ENCODE measurements at regions not wholly inside any gene's neighbourhood (a gene's known extent, or its start where the extent isn't known, plus 50 kb on each side); places are given as distances from the start of the nearest gene placed in this dataset.

DNA sequence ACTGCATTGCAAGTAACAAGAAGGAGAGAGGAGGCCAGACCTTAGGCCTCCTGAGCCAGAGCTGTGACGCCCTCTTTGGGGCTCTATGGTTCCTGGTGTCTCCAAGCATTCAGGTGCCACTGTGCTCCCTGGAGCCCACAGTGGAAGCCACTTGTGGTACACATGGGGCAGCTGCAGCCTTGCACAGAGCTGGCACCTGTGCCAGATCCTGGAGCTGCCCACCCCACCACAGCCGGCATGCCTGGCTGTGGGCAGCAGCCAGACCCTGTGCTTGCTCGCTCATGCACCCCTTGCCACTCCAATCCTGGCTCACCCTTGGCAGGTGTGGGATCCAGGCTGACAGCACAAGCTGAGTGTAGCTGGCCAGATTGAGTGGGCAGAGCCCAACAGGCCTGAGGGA is 173.8 kb upstream of the SMIM30 start (continued):
- TF ChIP-seq GLIS3 (CRISPR knock-in tag; IDR thresholded peaks at IDR 0.05) (no peak), CSDC2 (CRISPR knock-in tag; IDR thresholded peaks at IDR 0.05) (no peak), TOX (CRISPR knock-in tag; IDR thresholded peaks at IDR 0.05; ENCODE audit: borderline replicate concordance) (no peak), SNAI2 (CRISPR knock-in tag; IDR thresholded peaks at IDR 0.05) (no peak)
- TF ChIP-seq, protein P1, sequence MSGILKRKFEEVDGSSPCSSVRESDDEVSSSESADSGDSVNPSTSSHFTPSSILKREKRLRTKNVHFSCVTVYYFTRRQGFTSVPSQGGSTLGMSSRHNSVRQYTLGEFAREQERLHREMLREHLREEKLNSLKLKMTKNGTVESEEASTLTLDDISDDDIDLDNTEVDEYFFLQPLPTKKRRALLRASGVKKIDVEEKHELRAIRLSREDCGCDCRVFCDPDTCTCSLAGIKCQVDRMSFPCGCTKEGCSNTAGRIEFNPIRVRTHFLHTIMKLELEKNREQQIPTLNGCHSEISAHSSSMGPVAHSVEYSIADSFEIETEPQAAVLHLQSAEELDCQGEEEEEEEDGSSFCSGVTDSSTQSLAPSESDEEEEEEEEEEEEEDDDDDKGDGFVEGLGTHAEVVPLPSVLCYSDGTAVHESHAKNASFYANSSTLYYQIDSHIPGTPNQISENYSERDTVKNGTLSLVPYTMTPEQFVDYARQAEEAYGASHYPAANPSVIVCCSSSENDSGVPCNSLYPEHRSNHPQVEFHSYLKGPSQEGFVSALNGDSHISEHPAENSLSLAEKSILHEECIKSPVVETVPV (CRISPR knock-in tag; IDR thresholded peaks at IDR 0.05), result no peak
- TF ChIP-seq, protein P2, sequence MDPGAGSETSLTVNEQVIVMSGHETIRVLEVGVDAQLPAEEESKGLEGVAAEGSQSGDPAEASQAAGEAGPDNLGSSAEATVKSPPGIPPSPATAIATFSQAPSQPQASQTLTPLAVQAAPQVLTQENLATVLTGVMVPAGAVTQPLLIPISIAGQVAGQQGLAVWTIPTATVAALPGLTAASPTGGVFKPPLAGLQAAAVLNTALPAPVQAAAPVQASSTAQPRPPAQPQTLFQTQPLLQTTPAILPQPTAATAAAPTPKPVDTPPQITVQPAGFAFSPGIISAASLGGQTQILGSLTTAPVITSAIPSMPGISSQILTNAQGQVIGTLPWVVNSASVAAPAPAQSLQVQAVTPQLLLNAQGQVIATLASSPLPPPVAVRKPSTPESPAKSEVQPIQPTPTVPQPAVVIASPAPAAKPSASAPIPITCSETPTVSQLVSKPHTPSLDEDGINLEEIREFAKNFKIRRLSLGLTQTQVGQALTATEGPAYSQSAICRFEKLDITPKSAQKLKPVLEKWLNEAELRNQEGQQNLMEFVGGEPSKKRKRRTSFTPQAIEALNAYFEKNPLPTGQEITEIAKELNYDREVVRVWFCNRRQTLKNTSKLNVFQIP (CRISPR knock-in tag; IDR thresholded peaks at IDR 0.05; ENCODE audit: borderline replicate concordance, low read depth), result no peak

DNA sequence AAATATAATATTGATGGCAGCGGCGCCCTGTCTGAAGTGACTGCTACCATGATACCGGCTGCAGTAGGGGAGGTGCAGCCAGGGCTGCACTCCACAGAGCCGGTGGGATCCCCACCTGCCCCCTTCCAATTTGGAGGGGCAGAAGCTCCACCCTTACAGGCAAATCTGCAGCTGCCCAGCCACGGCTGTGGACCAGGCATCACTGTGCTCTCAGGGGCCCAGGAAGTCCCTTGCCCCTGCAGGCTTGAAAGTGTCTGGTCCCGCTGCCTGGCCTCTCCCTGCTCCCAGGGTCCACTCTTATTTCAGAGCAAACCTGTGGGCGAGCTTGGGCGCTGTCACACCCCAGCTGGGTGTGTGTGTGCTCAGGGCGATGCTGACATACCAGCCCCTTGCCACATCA is 172.7 kb upstream of the SMIM30 start:
- ATAC-seq, result no peak
- TF ChIP-seq, protein P2 (CRISPR knock-in tag; IDR thresholded peaks at IDR 0.05; ENCODE audit: borderline replicate concordance, low read depth), result no peak
- TF ChIP-seq, protein P3, sequence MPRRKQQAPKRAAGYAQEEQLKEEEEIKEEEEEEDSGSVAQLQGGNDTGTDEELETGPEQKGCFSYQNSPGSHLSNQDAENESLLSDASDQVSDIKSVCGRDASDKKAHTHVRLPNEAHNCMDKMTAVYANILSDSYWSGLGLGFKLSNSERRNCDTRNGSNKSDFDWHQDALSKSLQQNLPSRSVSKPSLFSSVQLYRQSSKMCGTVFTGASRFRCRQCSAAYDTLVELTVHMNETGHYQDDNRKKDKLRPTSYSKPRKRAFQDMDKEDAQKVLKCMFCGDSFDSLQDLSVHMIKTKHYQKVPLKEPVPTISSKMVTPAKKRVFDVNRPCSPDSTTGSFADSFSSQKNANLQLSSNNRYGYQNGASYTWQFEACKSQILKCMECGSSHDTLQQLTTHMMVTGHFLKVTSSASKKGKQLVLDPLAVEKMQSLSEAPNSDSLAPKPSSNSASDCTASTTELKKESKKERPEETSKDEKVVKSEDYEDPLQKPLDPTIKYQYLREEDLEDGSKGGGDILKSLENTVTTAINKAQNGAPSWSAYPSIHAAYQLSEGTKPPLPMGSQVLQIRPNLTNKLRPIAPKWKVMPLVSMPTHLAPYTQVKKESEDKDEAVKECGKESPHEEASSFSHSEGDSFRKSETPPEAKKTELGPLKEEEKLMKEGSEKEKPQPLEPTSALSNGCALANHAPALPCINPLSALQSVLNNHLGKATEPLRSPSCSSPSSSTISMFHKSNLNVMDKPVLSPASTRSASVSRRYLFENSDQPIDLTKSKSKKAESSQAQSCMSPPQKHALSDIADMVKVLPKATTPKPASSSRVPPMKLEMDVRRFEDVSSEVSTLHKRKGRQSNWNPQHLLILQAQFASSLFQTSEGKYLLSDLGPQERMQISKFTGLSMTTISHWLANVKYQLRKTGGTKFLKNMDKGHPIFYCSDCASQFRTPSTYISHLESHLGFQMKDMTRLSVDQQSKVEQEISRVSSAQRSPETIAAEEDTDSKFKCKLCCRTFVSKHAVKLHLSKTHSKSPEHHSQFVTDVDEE (CRISPR knock-in tag; IDR thresholded peaks at IDR 0.05), result no peak

DNA sequence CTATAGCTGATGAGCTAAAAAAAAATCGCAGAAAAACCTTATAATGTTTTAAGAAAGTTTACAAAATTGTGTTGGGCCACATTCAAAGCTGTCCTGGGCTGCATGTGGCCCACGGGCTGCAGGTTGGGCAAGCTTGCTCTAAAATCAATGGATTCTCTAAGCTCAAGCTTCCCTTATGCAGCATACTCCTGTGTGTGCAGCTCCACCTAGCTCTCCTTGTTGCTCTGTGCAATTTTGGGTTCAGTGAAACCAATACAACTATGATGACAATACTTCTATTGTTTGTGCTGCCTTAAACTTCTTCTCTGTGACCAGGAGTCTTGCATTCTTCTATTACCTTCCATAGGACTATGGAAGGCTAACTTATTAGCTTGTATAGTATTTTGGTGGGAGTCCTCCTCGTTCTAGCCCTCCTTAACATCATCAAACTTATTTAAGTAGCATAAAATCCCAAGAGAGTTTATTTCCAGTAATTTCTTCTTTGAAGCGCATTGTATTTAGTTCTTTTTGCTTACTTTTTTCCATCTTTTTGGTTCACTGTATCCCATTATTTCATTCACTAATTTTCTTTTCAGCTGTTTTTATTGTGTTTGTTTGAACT is 170.9 kb upstream of the SMIM30 start:
- TF ChIP-seq GLIS3 (CRISPR knock-in tag; IDR thresholded peaks at IDR 0.05) (no peak), CSDC2 (CRISPR knock-in tag; IDR thresholded peaks at IDR 0.05) (no peak), ZFP3 (CRISPR knock-in tag; IDR thresholded peaks at IDR 0.05) (no peak), RARB (CRISPR knock-in tag; IDR thresholded peaks at IDR 0.05) (no peak), PPARA (CRISPR knock-in tag; IDR thresholded peaks at IDR 0.05; ENCODE audit: borderline replicate concordance) (no peak), TCF4 (CRISPR knock-in tag; IDR thresholded peaks at IDR 0.05; ENCODE audit: borderline replicate concordance) (no peak), ISL1 (CRISPR knock-in tag; IDR thresholded peaks at IDR 0.05) (no peak), ZFP30 (CRISPR knock-in tag; IDR thresholded peaks at IDR 0.05) (no peak), TOX (CRISPR knock-in tag; IDR thresholded peaks at IDR 0.05; ENCODE audit: borderline replicate concordance) (no peak), SNAI2 (CRISPR knock-in tag; IDR thresholded peaks at IDR 0.05) (no peak), ZNF8 (CRISPR knock-in tag; IDR thresholded peaks at IDR 0.05) (no peak)
- TF ChIP-seq, protein P4, sequence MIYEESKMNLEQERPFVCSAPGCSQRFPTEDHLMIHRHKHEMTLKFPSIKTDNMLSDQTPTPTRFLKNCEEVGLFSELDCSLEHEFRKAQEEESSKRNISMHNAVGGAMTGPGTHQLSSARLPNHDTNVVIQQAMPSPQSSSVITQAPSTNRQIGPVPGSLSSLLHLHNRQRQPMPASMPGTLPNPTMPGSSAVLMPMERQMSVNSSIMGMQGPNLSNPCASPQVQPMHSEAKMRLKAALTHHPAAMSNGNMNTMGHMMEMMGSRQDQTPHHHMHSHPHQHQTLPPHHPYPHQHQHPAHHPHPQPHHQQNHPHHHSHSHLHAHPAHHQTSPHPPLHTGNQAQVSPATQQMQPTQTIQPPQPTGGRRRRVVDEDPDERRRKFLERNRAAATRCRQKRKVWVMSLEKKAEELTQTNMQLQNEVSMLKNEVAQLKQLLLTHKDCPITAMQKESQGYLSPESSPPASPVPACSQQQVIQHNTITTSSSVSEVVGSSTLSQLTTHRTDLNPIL (CRISPR knock-in tag; IDR thresholded peaks at IDR 0.05; ENCODE audit: low read depth), result no peak
- TF ChIP-seq, protein P1 (CRISPR knock-in tag; IDR thresholded peaks at IDR 0.05), result no peak
- peak; percentile 100 for ATAC-seq

DNA sequence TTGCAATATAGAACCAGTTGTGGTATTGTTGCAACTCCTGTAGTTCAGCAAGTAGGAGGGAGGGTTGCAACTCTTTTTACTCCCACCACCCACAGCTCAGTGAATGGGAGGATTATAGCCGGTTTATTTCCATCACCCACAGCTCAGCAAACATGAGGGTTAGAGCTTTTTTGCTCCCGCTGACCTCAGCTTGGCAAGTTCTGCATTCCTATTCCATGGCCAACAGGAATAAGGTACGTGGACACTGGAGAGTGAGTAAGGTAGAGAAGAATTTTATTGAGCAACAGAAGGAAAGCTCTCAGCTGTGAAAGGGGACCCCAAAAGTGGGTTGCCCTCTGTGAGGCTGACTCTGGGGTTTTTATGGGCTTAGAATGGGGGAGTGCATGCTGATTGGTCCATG is 167.1 kb upstream of the SMIM30 start:
- no peak for ATAC-seq
- TF ChIP-seq, protein P4 (CRISPR knock-in tag; IDR thresholded peaks at IDR 0.05; ENCODE audit: low read depth), result no peak
- TF ChIP-seq OSR1 (CRISPR knock-in tag; IDR thresholded peaks at IDR 0.05) (no peak), SNAI2 (CRISPR knock-in tag; IDR thresholded peaks at IDR 0.05) (no peak), ZNF565 (CRISPR knock-in tag; conservative IDR thresholded peaks at IDR 0.05; ENCODE audit: low read depth) (no peak), RARB (CRISPR knock-in tag; IDR thresholded peaks at IDR 0.05) (no peak), ZNF8 (CRISPR knock-in tag; IDR thresholded peaks at IDR 0.05) (no peak), ZC3H10 (CRISPR knock-in tag; IDR thresholded peaks at IDR 0.05) (no peak)
- TF ChIP-seq, protein P5, sequence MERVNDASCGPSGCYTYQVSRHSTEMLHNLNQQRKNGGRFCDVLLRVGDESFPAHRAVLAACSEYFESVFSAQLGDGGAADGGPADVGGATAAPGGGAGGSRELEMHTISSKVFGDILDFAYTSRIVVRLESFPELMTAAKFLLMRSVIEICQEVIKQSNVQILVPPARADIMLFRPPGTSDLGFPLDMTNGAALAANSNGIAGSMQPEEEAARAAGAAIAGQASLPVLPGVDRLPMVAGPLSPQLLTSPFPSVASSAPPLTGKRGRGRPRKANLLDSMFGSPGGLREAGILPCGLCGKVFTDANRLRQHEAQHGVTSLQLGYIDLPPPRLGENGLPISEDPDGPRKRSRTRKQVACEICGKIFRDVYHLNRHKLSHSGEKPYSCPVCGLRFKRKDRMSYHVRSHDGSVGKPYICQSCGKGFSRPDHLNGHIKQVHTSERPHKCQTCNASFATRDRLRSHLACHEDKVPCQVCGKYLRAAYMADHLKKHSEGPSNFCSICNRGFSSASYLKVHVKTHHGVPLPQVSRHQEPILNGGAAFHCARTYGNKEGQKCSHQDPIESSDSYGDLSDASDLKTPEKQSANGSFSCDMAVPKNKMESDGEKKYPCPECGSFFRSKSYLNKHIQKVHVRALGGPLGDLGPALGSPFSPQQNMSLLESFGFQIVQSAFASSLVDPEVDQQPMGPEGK (CRISPR knock-in tag; IDR thresholded peaks at IDR 0.05; ENCODE audit: borderline replicate concordance), result no peak
- TF ChIP-seq, protein P2 (CRISPR knock-in tag; IDR thresholded peaks at IDR 0.05; ENCODE audit: borderline replicate concordance, low read depth), result no peak
